ENCODE measurements at regions not wholly inside any gene's neighbourhood (a gene's known extent, or its start where the extent isn't known, plus 50 kb on each side); places are given as distances from the start of the nearest gene placed in this dataset.

- no peak for DNase-seq
These were observed 119.8 kb downstream of the TENT4A start for GRCh38 chr5:6832994-6833393.

- no peak for DNase-seq
These were observed 120.2 kb downstream of the TENT4A start for GRCh38 chr5:6833406-6833805.

DNA sequence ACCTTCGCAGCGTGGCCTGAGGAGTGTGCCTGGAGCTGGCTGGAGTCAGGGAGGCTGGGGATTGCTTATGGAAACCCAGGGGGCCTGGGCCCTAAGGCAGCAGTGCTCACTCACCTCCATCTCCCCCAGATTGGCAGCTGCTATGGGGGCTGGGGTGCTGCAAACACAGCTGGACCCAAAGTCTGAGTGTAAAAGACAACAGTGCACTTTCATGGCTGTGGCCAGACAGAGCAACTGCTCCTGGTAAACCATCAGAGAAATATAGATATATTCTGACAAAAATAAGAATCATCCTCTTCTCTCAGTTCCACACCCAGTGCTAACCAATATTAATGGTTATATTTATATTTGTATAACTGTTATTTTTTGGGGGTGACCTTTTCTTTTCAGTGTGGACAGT is 123.9 kb downstream of the TENT4A start:
- no peak for DNase-seq

DNA sequence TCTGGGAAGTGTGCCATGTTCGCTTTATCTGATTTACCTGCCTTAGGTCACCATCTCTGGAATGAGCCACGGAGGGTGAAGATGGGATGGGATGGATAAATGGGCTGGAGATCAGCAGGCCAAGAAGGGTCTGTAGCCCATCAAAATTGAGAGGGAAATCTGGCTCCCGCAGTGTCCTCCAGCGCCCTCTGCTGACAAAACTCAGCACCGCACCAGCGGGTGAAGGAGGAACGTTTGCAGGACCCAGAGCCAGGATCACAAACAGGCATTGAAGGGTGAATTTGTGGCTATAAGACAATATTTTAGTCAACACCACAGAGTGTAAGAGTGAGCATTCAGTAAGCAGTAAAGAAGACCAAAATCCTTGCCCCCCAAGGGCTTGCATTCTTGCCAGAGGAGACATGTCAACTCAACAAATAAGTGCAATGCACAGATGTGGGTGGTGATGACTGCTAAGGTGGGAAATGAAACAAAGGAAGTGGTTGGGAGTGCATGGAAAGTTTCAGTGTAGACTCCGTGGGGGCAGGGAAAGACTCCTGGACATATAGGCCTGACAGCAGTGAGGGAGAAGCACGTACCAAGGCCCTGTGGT is 124.4 kb downstream of the TENT4A start:
- no peak for DNase-seq

DNA sequence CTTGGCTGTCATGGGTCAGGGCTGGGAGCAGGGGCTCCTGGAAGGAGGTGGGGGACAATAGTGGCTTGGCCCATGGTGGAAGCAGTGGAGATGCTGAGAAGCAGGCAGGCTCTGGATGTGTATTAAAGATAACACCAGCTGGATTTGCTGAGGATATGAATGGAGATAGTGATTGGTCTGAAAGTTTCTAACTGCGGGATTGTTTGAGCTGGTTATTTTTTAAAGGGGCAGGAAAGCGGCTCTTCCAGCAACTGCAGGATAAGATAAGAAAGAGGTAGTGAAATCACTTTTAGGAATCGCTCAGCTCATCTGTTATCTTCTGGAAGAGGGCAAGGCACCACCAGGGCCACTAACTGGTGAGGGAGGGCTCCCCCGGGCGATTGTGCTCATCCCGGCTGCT is 125.5 kb downstream of the TENT4A start:
- no peak for DNase-seq

DNA sequence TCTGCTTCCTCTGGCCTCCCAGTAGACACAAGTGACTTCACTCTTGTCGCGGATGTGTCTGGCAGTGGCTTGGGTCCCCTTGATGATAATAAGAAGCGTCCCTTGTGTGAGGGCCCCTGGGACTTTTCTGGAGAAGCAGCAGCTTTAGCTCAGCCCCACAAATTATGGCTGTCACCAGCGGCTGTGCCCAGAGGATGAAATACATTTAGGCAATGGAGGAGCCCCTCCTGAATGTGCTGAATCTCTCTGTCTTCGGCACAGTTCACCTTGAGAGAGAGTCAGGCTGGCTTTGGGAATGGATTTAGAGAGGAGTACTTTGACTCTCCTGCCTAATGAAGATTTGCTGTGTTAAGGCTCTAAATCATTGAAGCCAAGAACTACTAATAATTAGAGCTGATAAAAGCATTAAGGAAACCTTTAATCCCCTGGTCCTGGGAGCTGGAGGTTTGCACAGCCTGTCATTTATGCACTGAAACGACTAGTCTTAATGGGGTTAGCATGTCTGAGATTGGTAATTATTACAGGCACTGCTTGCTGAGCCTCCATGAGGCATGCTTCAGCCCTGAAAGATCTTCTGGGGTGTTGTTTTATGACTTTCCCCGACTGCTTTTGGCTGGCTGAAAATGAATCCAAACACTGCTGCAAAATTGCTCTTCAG is 127.0 kb downstream of the TENT4A start:
- no peak for DNase-seq

- no peak for DNase-seq
These were observed 130.1 kb downstream of the TENT4A start for GRCh38 chr5:6843335-6843734.

- DNase-seq = no peak
These were observed 130.6 kb downstream of the TENT4A start for GRCh38 chr5:6843821-6844220.

GRCh38 chr5:6845856-6846255 is 132.6 kb downstream of the TENT4A start:
- no peak for DNase-seq

GRCh38 chr5:6847870-6848269 is 134.6 kb downstream of the TENT4A start:
- DNase-seq = no peak

DNA sequence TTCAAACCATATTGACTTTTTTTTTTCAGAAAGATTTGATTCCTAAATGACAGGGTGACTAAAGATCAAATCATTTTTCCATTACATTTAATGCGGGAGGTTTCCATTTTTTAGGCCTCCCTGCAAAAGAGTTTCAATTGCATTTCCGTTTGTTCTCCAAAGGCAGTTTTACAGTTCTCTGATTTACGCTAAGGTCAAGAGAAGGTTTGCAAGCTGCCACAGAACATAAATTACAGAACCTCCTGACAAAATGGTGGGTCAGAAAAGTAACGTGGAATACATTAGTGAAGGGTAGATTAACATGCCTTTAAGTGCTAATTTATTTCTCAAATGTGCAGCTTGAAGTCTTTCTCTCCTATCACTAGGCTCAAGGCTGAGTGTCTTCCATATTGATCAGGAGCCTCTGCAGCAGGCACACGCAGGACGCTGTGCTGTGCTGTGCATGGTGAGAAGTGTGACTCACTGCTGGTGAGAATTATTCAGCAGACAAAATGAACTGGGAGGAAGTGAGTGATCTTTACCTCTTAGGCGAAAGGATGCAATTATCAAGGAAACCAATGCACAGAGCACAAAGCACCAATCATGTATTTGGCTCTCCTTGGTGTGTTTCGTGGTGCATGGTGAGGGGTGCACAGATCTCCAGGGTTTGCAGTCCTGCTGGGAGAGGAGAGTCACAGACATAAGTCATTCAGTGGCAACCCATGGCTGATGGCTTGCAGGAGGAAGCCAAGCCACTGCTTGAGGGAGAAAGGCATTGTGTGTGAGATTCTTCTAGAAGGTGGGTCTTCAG is 136.3 kb downstream of the TENT4A start:
- DNase-seq = no peak

GRCh38 chr5:6850106-6850432 is 136.8 kb downstream of the TENT4A start:
- DNase-seq = no peak

- DNase-seq = no peak
These were observed 143.4 kb downstream of the TENT4A start for GRCh38 chr5:6856653-6857052.

- no peak for DNase-seq
These were observed 145.2 kb downstream of the TENT4A start for GRCh38 chr5:6858419-6858818.

DNA sequence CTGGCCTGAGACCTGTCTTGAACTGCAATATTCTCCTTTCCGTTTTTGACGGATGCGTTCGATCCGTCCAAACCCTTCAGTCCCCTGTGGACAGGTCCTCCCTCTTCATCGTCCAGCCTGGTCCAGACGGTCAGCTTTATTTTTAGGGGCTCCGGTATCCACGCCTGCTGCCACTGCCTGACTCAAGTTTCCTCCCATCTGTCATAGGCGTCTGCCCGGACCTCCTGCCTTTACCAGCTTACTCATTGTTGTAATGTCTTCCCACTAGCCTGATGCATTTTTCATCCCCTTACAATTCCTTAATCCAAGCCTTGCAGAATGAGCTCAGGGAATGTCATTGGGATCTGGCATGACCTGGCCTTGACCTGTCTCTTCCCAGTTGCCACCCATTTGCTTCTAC is 145.8 kb downstream of the TENT4A start:
- no peak for DNase-seq

- no peak for DNase-seq
These were observed 146.9 kb downstream of the TENT4A start for GRCh38 chr5:6859951-6860638.

GRCh38 chr5:6861036-6861435 is 147.8 kb downstream of the TENT4A start:
- DNase-seq = no peak

- DNase-seq = no peak
These were observed 148.4 kb downstream of the TENT4A start for GRCh38 chr5:6861667-6862066.

GRCh38 chr5:6862306-6862705 is 149.1 kb downstream of the TENT4A start:
- no peak for DNase-seq

DNA sequence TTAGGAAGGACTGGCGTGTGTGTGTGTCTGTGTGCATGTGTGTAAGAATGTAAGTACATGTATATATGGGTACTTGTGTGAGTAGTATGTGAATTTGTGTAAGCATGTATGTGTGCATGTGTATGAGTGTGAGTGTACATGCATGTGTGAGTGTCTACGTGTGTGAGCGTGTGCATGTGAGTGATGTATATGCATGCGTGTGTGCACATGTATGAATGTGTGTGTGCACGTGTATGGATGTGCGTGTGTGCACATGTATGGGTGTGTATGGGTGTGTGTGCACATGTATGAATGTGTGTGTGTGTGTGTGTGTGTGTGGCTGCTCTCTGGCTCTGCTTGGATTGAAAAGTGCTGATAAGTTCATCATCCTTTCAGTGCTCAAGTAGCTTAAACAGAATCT is 154.5 kb downstream of the TENT4A start:
- no peak for DNase-seq

- no peak for DNase-seq
These were observed 154.9 kb downstream of the TENT4A start for GRCh38 chr5:6868171-6868570.

- no peak for DNase-seq
These were observed 155.5 kb downstream of the TENT4A start for GRCh38 chr5:6868575-6869215.

DNA sequence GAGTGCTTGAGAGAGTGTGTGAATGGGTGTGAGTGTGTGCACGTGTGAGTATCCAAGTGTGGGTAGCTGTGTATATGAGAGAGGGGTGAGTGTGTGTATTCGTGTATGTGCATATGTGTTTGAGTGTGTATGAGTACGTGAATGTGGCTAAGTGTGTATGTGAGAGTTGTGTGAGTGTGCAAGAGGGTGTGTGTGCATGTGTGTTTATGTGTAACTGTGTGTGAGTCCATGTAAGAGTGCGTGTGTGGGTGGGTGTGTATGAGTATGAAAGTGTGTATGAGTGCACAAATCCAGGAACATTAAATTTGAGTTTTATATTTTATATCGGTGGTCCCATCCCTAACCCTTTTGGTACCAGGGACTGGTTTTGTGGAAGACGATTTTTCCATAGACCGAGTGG is 156.4 kb downstream of the TENT4A start:
- no peak for DNase-seq

Data from skin of body (tissue), 1 donor.